Muscle layer of duodenum (tissue), 2 donors: ENCODE measurements at regions not wholly inside any gene's neighbourhood (a gene's known extent, or its start where the extent isn't known, plus 50 kb on each side); places are given as distances from the start of the nearest gene placed in this dataset.

Experiments
- H3K27ac ChIP-seq: one replicate; pipeline ENCODE4 v1.7.0; 2013; ENCODE audit warnings: mild to moderate bottlenecking, low read length
- H3K27me3 ChIP-seq: one replicate; pipeline ENCODE4 v1.7.0; 2013; ENCODE audit warnings: low read depth, mild to moderate bottlenecking, control low read depth, low read length
- H3K36me3 ChIP-seq, 2 donors: one replicate each; pipeline ENCODE4 v1.7.0; 2013; ENCODE audit warnings: low read length in 2 of 2, control low read depth in 1 of 2, mild to moderate bottlenecking in 1 of 2; ENCODE audit not compliant: insufficient read depth in 2 of 2, control insufficient read depth in 1 of 2
- H3K4me1 ChIP-seq, 2 donors: one replicate each; pipeline ENCODE4 v1.7.0; 2013; ENCODE audit warnings: low read length in 2 of 2, mild to moderate bottlenecking in 2 of 2, control low read depth in 1 of 2, moderate library complexity in 1 of 2; ENCODE audit not compliant: insufficient read depth in 2 of 2, control insufficient read depth in 1 of 2
- H3K4me3 ChIP-seq, 2 donors: one replicate each; pipeline ENCODE4 v1.7.0; 2013; ENCODE audit warnings: low read length in 2 of 2, low read depth in 1 of 2, mild to moderate bottlenecking in 1 of 2
- H3K9me3 ChIP-seq, 2 donors: one replicate each; pipeline ENCODE4 v1.7.0; 2013; ENCODE audit warnings: low read length in 2 of 2, control low read depth in 1 of 2, mild to moderate bottlenecking in 1 of 2; ENCODE audit not compliant: control insufficient read depth in 1 of 2
- donor health status: healthy.

DNA sequence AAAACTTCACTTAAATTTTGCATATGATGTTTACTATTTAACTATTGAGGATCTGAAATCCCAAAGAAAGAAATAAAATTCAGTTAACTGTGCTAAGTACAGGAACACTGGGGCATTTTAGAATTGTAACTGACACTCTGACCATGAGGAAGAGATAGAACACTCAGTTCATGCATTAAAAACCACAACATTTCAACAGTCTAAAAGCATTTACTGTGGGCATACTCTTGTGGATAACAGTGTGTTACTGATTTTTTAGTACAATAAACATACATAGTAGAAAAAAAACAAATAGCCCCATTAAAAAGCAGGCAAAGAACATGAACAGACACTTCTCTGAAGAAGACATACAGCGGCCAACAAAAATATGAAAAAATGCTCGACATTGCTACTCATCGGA lies 1122.7 kb upstream of the PIK3C3 start:
- Histone ChIP-seq H3K27ac (no peak overlapping the region), H3K36me3 (no peaks in the 10 kb centered on the region), H3K27me3 (no peaks in the 10 kb centered on the region), H3K4me1 (no peaks in the 10 kb centered on the region), H3K4me3 (no peak overlapping the region), H3K9me3 (no peaks in the 10 kb centered on the region)

DNA sequence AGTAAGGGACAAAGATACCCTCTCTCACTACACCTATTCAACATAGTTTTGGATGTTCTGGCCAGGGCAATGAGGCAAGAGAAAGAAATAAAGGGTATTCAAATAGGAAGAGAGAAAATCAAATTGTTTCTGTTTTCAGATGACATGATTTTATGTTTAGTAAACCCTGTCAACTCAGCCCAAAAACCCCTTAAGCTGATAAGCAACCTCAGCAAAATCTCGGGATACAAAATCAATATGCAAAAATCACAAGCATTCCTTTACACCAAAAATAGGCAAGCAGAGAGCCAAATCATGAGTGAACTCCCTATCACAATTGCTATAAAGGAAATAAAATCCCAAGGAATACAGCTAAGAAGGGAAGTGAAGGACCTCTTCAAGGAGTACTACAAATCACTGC lies 1130.7 kb upstream of the PIK3C3 start:
- Histone ChIP-seq H3K27me3 (no peaks in the 10 kb centered on the region), H3K36me3 (no peaks in the 10 kb centered on the region), H3K27ac (no peak overlapping the region), H3K4me1 (no peaks in the 10 kb centered on the region), H3K9me3 (no peaks in the 10 kb centered on the region), H3K4me3 (no peak overlapping the region)

DNA sequence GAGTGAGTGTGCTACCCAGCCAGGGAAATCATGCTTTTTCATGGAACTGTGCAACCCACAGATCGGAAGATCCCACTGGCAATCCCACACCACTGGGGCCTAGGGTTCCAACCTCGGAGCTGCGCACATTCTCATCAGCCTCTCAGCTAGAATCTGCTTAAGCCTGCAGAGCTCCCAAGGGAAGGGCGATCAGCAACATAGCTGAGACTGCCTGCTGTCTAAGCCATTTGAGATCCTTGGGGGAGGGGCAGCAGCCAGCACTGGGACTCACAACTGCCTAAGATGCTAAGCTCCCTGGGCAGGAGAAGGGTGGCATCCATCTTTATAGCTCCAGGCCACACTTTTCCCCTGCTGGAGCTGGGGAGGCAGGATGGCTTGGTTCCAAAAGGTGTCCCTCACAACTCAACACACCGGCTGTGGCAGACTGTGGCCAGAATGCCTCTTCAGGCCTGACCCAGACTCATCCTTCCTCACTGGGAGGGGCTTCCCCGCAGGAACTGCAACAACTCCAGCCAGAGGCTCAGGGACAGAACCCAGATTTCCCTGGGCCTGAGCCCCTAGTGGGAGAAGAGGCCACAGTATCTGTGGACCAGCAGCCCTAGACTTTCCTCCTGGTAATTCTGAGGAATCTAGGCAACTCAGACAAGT lies 1133.3 kb upstream of the PIK3C3 start:
- H3K27me3 ChIP-seq, result no peaks in the 10 kb centered on the region
- H3K4me1 ChIP-seq, result no peaks in the 10 kb centered on the region
- H3K4me3 ChIP-seq, result no peak overlapping the region
- no peaks in the 10 kb centered on the region for H3K36me3 ChIP-seq
- H3K9me3 ChIP-seq, result peaks cover 0 to 3% of the 10 kb centered on the region in 2 donors
- no peak overlapping the region for H3K27ac ChIP-seq

DNA sequence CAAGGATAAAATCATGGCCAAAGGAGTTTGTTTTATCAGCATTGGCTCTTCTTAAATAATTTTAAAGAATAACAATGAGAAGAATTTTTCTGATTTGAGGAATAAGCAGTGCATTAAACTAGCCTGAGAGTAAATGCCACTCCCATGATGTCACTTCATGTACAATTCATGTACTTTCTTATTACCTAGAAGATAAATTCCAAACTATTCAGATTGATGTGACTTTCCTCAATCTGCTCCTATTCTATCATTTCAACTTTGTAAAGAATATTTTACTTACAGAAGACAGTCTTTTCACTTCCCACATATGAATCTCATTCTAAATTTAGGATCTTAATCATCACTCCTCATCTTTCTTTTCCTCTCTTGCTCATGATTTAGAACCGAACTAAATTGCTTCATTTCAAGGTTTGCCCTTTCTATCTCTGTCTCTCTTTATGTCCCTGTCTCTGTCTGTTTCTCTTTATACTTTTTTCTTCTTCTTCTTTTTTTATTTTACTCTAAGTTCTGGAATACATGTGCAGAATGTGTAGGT lies 1142.0 kb upstream of the PIK3C3 start:
- Histone ChIP-seq H3K36me3 (no peaks in the 10 kb centered on the region), H3K4me1 (no peaks in the 10 kb centered on the region), H3K27me3 (no peaks in the 10 kb centered on the region), H3K9me3 (no peaks in the 10 kb centered on the region), H3K4me3 (no peak overlapping the region), H3K27ac (no peak overlapping the region)

DNA sequence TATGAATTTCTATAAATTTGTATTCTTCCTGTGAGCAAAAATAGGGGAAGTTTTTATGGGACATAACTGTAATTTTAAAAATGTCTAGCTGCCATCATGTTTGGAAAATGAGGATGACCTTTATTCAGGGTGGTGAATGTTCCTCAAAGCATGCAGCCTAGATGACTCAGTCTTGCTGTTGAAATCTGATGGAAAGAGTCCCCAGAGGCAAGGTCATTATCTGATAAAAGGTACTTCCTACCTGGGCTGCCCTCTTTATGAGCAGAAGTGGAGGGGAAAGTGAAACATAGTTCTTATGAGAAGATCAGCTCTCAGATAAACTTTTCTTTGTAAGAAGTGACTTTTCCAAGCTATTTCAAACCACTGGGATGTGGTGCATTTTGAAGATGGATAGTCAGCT lies 1144.7 kb upstream of the PIK3C3 start:
- H3K4me1 ChIP-seq, result no peaks in the 10 kb centered on the region
- no peak overlapping the region for H3K27ac ChIP-seq

DNA sequence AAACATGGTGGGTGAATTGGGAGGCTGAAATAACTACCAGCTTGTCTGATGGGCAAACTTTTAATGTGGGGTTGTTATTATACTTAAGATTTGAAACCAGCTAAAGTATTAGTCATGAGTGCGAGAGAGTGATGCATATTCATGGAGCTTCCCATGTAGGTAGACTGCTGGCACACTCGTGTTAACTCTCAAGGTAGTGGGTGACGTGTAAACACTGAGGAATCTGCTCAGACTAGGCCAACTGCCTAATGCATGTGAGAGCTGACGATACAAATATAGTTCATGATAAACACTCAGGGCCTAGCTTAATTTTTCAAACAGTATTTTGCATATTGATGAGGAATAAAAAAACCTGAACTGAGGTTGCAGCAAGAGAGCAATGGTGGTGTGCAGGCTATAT lies 1165.7 kb upstream of the PIK3C3 start:
- Histone ChIP-seq H3K27ac (no peak overlapping the region), H3K4me3 (no peak overlapping the region), H3K4me1 (no peaks in the 10 kb centered on the region), H3K9me3 (no peaks in the 10 kb centered on the region), H3K36me3 (no peaks in the 10 kb centered on the region), H3K27me3 (no peaks in the 10 kb centered on the region)

More for the DNA sequence above, 1144.7 kb upstream of the PIK3C3 start:
- Histone ChIP-seq H3K36me3 (no peaks in the 10 kb centered on the region), H3K4me3 (no peak overlapping the region), H3K9me3 (no peaks in the 10 kb centered on the region), H3K27me3 (no peaks in the 10 kb centered on the region)

DNA sequence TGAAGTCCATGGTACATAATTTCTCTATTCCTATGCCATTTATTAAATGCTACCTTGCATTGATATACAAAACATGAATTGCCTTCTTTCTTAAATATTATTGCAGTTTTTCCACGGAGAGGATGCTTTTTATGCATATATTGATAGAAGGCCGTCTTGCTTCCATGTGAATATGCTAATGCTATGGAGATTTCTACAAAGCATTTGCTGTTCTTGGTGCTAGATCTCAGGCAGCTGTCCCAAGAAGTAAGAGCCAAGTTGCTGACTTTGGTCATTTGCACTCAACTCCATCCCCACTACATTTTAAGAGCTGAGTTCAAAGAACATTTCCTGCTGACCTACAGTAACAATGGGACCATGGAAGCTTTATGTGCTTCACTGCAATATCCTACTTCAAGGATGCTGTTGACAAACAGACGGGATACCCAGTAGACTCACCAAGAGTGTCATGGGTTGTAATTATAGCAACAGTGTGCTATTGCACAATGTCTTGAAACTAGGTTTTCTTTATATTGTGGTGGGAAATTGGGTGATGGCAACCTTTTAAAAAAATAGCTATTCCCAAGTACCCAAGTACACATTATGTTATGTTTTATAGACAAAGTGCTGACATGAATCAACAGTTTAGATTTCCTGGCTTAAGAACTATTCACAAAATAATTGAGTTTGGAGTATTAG lies 1172.4 kb upstream of the PIK3C3 start:
- Histone ChIP-seq H3K27me3 (no peaks in the 10 kb centered on the region), H3K4me3 (no peak overlapping the region), H3K27ac (no peak overlapping the region), H3K4me1 (no peaks in the 10 kb centered on the region), H3K36me3 (no peaks in the 10 kb centered on the region), H3K9me3 (no peaks in the 10 kb centered on the region)

DNA sequence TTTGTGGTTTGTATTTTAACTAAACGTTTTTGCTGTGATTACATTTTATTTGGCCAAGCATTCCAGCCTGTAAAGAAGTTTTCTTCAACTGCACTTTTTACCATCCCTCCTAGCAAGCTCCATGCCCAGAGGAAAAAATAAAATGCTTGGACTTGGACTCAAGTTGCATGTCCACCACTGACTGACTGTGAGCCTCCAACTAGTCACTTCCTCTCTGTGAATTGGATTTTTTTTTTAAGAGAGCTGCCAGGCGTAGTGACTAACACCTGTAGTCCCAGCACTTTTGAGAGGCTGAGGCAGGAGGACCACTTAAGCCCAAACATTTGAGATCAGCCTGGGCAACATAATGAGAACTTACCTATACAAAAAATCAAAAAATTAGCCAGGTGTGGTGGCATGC lies 1185.2 kb upstream of the PIK3C3 start:
- Histone ChIP-seq H3K27me3 (no peaks in the 10 kb centered on the region), H3K27ac (no peak overlapping the region), H3K4me3 (no peak overlapping the region), H3K9me3 (no peaks in the 10 kb centered on the region), H3K36me3 (no peaks in the 10 kb centered on the region), H3K4me1 (no peaks in the 10 kb centered on the region)

DNA sequence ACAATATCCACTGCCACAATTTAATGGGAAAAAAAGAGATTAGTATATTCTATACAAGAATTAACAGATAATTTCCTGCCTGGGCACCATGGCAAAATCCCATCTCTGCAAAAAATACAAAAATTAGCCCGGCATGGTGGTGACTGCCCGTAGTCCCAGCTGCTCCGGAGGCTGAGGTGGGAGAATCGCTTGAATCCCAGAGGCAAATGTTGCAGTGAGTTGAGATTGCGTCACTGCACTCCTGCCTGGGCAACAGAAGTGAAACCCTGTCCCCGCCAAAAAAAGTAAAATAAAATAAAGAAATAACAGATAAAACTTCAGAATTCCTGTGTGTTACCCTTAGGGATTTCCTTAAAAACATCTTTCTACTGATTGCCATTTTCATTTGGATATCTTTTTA lies 1194.8 kb upstream of the PIK3C3 start:
- H3K27ac ChIP-seq, result no peak overlapping the region
- H3K4me3 ChIP-seq, result no peak overlapping the region
- H3K27me3 ChIP-seq, result no peaks in the 10 kb centered on the region
- H3K4me1 ChIP-seq, result no peaks in the 10 kb centered on the region
- no peaks in the 10 kb centered on the region for H3K36me3 ChIP-seq
- H3K9me3 ChIP-seq, result no peaks in the 10 kb centered on the region

DNA sequence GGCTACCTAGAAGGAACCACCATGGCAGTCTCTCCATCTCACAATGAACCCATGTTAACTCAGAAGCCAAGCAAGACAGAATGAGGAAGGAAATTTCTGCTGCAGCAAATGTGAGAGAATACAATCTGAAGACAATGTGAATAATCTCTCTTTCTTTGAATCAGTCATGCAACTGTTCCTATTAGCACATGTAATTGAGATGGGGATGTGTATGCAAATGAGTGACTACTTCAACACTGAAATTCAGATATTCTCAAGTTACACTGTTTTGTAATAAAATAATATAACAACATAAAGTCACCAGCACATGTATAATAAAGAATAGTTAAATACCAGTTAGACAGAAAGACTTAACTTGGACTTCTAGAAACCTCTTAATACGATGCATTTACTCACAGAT lies 1200.6 kb upstream of the PIK3C3 start:
- no peak overlapping the region for H3K27ac ChIP-seq

DNA sequence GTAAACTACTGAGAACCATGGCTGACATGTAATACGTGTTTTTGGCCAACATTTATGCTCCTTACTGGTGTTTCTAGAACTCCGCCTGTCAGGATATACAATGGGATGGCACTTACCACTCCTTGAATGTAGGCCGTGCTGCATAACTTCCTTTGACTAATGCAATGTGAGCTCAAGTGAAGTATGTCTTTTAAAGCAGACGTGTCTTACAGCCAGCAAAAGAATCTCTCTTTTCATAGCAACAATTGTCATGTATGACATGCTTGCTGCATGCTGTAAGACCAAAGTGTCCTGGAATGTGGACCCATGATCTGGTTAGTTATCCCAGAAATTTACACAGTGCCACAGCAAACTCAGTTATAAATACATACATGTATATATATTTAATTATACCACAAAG lies 1202.7 kb upstream of the PIK3C3 start:
- H3K36me3 ChIP-seq, result no peaks in the 10 kb centered on the region
- H3K9me3 ChIP-seq, result no peaks in the 10 kb centered on the region
- no peak overlapping the region for H3K4me3 ChIP-seq
- H3K27ac ChIP-seq, result no peak overlapping the region
- no peaks in the 10 kb centered on the region for H3K4me1 ChIP-seq
- H3K27me3 ChIP-seq, result no peaks in the 10 kb centered on the region

More for the DNA sequence above, 1200.6 kb upstream of the PIK3C3 start:
- no peak overlapping the region for H3K4me3 ChIP-seq
- no peaks in the 10 kb centered on the region for H3K9me3 ChIP-seq
- H3K27me3 ChIP-seq, result no peaks in the 10 kb centered on the region
- H3K36me3 ChIP-seq, result no peaks in the 10 kb centered on the region
- no peaks in the 10 kb centered on the region for H3K4me1 ChIP-seq

DNA sequence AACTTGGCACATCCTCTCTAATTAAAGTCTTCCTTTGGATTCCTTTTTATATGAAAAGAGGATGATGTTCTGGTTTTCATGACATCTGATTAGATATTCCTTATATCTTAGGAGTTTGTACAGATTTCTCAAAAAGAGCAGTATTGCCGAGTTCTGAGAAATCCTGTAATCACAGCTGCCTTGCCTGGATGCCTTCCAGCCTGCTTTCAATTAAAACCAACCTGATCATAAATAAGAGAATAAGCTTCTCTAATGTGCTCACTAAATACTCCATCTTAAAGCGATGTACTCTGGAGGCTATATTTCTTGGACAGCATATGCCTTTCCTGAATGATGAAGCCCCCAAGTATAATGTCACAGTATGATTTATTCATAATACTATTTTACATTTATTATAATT lies 1203.8 kb upstream of the PIK3C3 start:
- no peak overlapping the region for H3K27ac ChIP-seq
- H3K9me3 ChIP-seq, result no peaks in the 10 kb centered on the region
- H3K27me3 ChIP-seq, result no peaks in the 10 kb centered on the region
- H3K4me3 ChIP-seq, result no peak overlapping the region
- H3K36me3 ChIP-seq, result no peaks in the 10 kb centered on the region
- H3K4me1 ChIP-seq, result no peaks in the 10 kb centered on the region
